ENCODE measurements at regions not wholly inside any gene's neighbourhood (a gene's known extent, or its start where the extent isn't known, plus 50 kb on each side); places are given as distances from the start of the nearest gene placed in this dataset.

GRCh38 chr2:37439131-37439642, 94.8 kb downstream of the QPCT start:
- Histone ChIP-seq H2AFZ (ENCODE audit: low read length) (no peak overlapping the region), H3K27me3 (ENCODE audit: insufficient read depth, low read length) (no peaks in the 10 kb centered on the region), H3K79me2 (ENCODE audit: insufficient read depth, low read length) (no peaks in the 10 kb centered on the region), H4K20me1 (ENCODE audit: insufficient read depth, low read length) (no peaks in the 10 kb centered on the region), H3K9ac (ENCODE audit: low read length) (no peak overlapping the region), H3K4me3 (ENCODE audit: low read depth, low read length, poor library complexity, severe bottlenecking) (no peak overlapping the region), H3K4me1 (ENCODE audit: insufficient read depth, low read length, severe bottlenecking) (no peaks in the 10 kb centered on the region), H3K36me3 (ENCODE audit: insufficient read depth, low read length) (no peaks in the 10 kb centered on the region), H3F3A (ENCODE audit: insufficient read depth, low read length) (no peaks in the 10 kb centered on the region), H3K27ac (ENCODE audit: low read depth, low read length, poor library complexity, severe bottlenecking) (no peak overlapping the region), H3K9me3 (ENCODE audit: low read length) (no peaks in the 10 kb centered on the region), H3K4me2 (ENCODE audit: low read length) (no peak overlapping the region), H3K9me2 (ENCODE audit: low read depth, low read length) (no peaks in the 10 kb centered on the region)
- no peak for TF ChIP-seq EZH2 (IDR thresholded peaks at IDR 0.05; ENCODE audit: borderline replicate concordance, low read length)
- TF ChIP-seq, protein P1, sequence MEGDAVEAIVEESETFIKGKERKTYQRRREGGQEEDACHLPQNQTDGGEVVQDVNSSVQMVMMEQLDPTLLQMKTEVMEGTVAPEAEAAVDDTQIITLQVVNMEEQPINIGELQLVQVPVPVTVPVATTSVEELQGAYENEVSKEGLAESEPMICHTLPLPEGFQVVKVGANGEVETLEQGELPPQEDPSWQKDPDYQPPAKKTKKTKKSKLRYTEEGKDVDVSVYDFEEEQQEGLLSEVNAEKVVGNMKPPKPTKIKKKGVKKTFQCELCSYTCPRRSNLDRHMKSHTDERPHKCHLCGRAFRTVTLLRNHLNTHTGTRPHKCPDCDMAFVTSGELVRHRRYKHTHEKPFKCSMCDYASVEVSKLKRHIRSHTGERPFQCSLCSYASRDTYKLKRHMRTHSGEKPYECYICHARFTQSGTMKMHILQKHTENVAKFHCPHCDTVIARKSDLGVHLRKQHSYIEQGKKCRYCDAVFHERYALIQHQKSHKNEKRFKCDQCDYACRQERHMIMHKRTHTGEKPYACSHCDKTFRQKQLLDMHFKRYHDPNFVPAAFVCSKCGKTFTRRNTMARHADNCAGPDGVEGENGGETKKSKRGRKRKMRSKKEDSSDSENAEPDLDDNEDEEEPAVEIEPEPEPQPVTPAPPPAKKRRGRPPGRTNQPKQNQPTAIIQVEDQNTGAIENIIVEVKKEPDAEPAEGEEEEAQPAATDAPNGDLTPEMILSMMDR (IDR thresholded peaks at IDR 0.05; ENCODE audit: low read length) = no peak

DNA sequence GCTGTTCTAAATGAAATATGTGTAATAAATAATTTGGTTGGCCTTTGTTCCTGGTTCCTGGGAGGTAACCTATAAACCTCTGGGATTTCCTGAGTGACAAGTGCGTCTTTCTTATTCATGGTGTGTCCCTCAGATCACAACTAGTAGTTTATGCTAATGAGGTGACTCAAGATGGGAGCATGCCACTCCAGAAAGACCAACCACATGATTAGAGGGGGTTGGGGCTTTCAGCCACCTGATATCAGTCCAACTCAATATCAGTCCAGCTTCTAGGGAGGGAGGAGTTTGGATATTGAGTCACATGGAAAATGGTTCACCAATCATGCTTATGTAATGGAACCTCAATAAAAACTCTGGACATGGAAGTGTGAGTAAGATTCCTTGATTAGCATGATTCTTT, 96.6 kb downstream of the QPCT start:
- Histone ChIP-seq H3K4me1 (ENCODE audit: insufficient read depth, low read length, severe bottlenecking) (no peaks in the 10 kb centered on the region), H3K4me3 (ENCODE audit: low read depth, low read length, poor library complexity, severe bottlenecking) (no peak overlapping the region), H3K27ac (ENCODE audit: low read depth, low read length, poor library complexity, severe bottlenecking) (no peak overlapping the region), H3K9me3 (ENCODE audit: low read length) (no peaks in the 10 kb centered on the region), H3F3A (ENCODE audit: insufficient read depth, low read length) (no peaks in the 10 kb centered on the region), H2AFZ (ENCODE audit: low read length) (no peak overlapping the region), H3K4me2 (ENCODE audit: low read length) (no peak overlapping the region), H3K27me3 (ENCODE audit: insufficient read depth, low read length) (no peaks in the 10 kb centered on the region), H4K20me1 (ENCODE audit: insufficient read depth, low read length) (no peaks in the 10 kb centered on the region), H3K9ac (ENCODE audit: low read length) (no peak overlapping the region), H3K36me3 (ENCODE audit: insufficient read depth, low read length) (no peaks in the 10 kb centered on the region), H3K79me2 (ENCODE audit: insufficient read depth, low read length) (no peaks in the 10 kb centered on the region), H3K9me2 (ENCODE audit: low read depth, low read length) (no peaks in the 10 kb centered on the region)
- TF ChIP-seq, protein P1 (IDR thresholded peaks at IDR 0.05; ENCODE audit: low read length) = no peak
- no peak for TF ChIP-seq EZH2 (IDR thresholded peaks at IDR 0.05; ENCODE audit: borderline replicate concordance, low read length)

DNA sequence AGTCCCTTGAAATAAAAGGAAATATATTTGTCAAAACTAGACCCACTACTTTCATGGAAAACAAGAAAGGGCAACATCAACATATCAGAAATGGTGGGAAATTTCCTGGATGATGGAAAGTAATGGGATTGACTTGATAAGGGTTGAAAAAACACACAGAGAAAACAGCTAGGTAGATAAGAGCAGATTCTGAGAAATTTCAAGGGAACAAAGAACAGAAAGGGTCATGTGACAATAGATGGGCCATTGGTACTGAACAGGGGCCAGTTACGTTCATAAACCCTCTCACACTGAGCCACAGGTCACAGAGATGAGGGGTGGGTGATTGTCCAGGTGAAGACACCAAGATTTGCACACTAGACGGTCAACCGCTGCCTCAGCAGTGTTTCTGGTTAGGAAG, 98.7 kb downstream of the QPCT start:
- Histone ChIP-seq H3K4me3 (ENCODE audit: low read depth, low read length, poor library complexity, severe bottlenecking) (no peak overlapping the region), H3K4me1 (ENCODE audit: insufficient read depth, low read length, severe bottlenecking) (no peaks in the 10 kb centered on the region), H3K9me3 (ENCODE audit: low read length) (no peaks in the 10 kb centered on the region), H2AFZ (ENCODE audit: low read length) (no peak overlapping the region), H3K27me3 (ENCODE audit: insufficient read depth, low read length) (no peaks in the 10 kb centered on the region), H3K9ac (ENCODE audit: low read length) (no peak overlapping the region), H3K4me2 (ENCODE audit: low read length) (no peak overlapping the region), H3K79me2 (ENCODE audit: insufficient read depth, low read length) (no peaks in the 10 kb centered on the region), H3F3A (ENCODE audit: insufficient read depth, low read length) (no peaks in the 10 kb centered on the region), H3K9me2 (ENCODE audit: low read depth, low read length) (no peaks in the 10 kb centered on the region), H4K20me1 (ENCODE audit: insufficient read depth, low read length) (no peaks in the 10 kb centered on the region), H3K27ac (ENCODE audit: low read depth, low read length, poor library complexity, severe bottlenecking) (no peak overlapping the region), H3K36me3 (ENCODE audit: insufficient read depth, low read length) (no peaks in the 10 kb centered on the region)
- TF ChIP-seq, protein P1 (IDR thresholded peaks at IDR 0.05; ENCODE audit: low read length) = no peak
- TF ChIP-seq EZH2 (IDR thresholded peaks at IDR 0.05; ENCODE audit: borderline replicate concordance, low read length) = no peak
